ENCODE measurements at regions not wholly inside any gene's neighbourhood (a gene's known extent, or its start where the extent isn't known, plus 50 kb on each side); places are given as distances from the start of the nearest gene placed in this dataset.

DNA sequence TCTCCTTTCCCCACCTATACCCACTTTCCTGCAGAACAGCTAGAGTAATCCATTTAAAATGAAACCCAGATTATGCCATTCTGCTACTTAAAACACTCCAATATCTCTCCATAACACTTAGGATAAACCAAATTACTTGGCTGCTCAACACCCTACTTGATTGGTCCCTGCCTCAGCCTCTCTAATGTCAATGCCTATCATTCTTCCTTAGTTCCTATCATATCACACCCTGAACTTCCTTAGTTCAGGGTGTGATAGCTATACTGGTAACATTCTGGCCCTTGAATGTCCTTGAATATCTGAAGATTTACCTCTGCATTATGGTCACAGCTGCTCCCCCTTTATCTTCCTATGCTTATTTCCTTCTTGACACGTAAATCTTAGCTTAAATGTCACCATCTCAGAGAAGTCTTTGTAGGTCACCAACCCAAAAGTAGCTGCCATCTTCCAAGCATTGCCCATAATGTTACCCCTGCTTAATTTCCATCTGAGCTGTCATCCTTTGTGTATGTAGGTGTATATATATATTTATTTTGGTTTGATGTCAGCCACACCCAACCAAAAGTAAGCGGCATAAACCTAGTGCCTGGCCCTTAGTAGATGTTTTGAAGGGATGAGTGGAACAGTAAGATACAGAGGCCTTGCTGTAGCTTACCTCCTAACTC lies 379.8 kb downstream of the PTPRC start:
- Histone ChIP-seq H3K4me2 (ENCODE audit: insufficient read depth, low read length) (peak overlapping the region; percentile 57), H2AFZ (ENCODE audit: low read depth, low read length) (peak overlapping the region; percentile 15; the same call in 1 of the 2 replicates), H3K36me3 (ENCODE audit: insufficient read depth, low read length) (no peaks in the 10 kb centered on the region), H3K9ac (ENCODE audit: low read depth, low read length) (peak overlapping the region; percentile 74), H3K9me3 (ENCODE audit: insufficient read depth, low read length, severe bottlenecking) (no peaks in the 10 kb centered on the region), H3K79me2 (ENCODE audit: insufficient read depth, low read length) (peaks cover 97% of the 10 kb centered on the region), H4K20me1 (ENCODE audit: insufficient read depth, low read length) (no peaks in the 10 kb centered on the region), H3K4me1 (ENCODE audit: insufficient read depth, low read length) (peaks cover 97% of the 10 kb centered on the region), H3K27me3 (ENCODE audit: insufficient read depth, low read length, poor library complexity) (no peaks in the 10 kb centered on the region), H3K4me3 (ENCODE audit: low read depth in 1 of 2, low read length in 2 of 2) (peak overlapping the region; percentile 8 to 42; a peak in 3 of 4 replicates), H3K27ac (ENCODE audit: low read length) (peak overlapping the region; percentile 96)
- ATAC-seq (ENCODE audit: insufficient read depth, low read depth) (peak; percentile 55), DNase-seq (peak; percentile 57)
- no peak for TF ChIP-seq EZH2 (IDR thresholded peaks at IDR 0.05; ENCODE audit: borderline replicate concordance, low read depth, low read length, severe bottlenecking)
- TF ChIP-seq, protein P1, sequence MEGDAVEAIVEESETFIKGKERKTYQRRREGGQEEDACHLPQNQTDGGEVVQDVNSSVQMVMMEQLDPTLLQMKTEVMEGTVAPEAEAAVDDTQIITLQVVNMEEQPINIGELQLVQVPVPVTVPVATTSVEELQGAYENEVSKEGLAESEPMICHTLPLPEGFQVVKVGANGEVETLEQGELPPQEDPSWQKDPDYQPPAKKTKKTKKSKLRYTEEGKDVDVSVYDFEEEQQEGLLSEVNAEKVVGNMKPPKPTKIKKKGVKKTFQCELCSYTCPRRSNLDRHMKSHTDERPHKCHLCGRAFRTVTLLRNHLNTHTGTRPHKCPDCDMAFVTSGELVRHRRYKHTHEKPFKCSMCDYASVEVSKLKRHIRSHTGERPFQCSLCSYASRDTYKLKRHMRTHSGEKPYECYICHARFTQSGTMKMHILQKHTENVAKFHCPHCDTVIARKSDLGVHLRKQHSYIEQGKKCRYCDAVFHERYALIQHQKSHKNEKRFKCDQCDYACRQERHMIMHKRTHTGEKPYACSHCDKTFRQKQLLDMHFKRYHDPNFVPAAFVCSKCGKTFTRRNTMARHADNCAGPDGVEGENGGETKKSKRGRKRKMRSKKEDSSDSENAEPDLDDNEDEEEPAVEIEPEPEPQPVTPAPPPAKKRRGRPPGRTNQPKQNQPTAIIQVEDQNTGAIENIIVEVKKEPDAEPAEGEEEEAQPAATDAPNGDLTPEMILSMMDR (IDR thresholded peaks at IDR 0.05; ENCODE audit: borderline replicate concordance, extremely low read depth, low read length, poor library complexity, severe bottlenecking) = no peak

DNA sequence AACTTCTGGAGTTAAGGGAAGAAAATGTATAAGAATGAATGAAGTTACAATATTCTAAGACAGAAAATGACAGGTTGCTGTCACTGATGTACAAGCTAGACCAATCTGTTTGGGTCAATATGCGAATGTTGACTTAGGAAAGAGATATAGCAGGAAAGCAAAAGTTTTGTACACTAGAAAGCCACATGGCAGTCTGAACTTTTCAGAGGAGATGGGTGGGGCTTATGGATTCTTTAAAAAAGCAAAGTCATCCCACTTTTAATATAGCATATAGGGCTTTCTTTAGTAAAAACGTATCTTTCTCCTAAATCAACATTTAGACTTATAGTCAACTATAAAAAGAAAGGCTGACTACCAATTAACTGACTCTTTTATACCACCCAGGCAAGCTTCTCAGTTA lies 381.2 kb downstream of the PTPRC start:
- Histone ChIP-seq H3K79me2 (ENCODE audit: insufficient read depth, low read length) (peaks cover 82% of the 10 kb centered on the region), H3K9ac (ENCODE audit: low read depth, low read length) (peak overlapping the region; percentile 74), H3K4me3 (ENCODE audit: low read depth in 1 of 2, low read length in 2 of 2) (peak overlapping the region; percentile 13 to 42; a peak in 3 of 4 replicates), H3K4me1 (ENCODE audit: insufficient read depth, low read length) (peaks cover 82% of the 10 kb centered on the region), H4K20me1 (ENCODE audit: insufficient read depth, low read length) (no peaks in the 10 kb centered on the region), H3K9me3 (ENCODE audit: insufficient read depth, low read length, severe bottlenecking) (no peaks in the 10 kb centered on the region), H3K36me3 (ENCODE audit: insufficient read depth, low read length) (no peaks in the 10 kb centered on the region), H3K27ac (ENCODE audit: low read length) (peak overlapping the region; percentile 96), H2AFZ (ENCODE audit: low read depth, low read length) (no peak overlapping the region), H3K27me3 (ENCODE audit: insufficient read depth, low read length, poor library complexity) (no peaks in the 10 kb centered on the region), H3K4me2 (ENCODE audit: insufficient read depth, low read length) (peak overlapping the region; percentile 57)
- peak; percentile 30 for ATAC-seq (ENCODE audit: insufficient read depth, low read depth)
- DNase-seq = peak; percentile 55
- no peak for TF ChIP-seq EZH2 (IDR thresholded peaks at IDR 0.05; ENCODE audit: borderline replicate concordance, low read depth, low read length, severe bottlenecking)
- TF ChIP-seq, protein P1 (IDR thresholded peaks at IDR 0.05; ENCODE audit: borderline replicate concordance, extremely low read depth, low read length, poor library complexity, severe bottlenecking) = no peak

DNA sequence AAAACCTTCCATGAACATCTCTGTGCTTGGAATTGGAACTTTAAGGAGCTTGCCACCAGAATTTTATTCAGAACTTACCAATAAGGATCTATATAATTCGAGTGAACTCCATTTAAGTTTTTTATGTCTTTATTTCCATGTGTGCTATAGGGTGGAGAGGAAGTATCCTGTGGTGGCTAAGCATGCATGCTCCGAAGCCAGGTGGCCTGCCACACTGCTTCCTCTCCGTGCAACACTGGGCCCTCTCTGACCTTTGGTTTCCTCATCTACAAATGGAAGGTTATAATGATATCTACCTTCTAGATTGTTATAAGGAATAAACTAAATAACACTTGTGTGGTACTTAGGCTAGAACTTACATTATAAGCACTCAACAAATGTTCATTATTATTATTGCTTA lies 382.1 kb downstream of the PTPRC start:
- DNase-seq (peak; percentile 86), ATAC-seq (ENCODE audit: insufficient read depth, low read depth) (peak; percentile 79)
- Histone ChIP-seq H3K9ac (ENCODE audit: low read depth, low read length) (peak overlapping the region; percentile 74), H2AFZ (ENCODE audit: low read depth, low read length) (peak overlapping the region; percentile 44; the same call in 1 of the 2 replicates), H3K79me2 (ENCODE audit: insufficient read depth, low read length) (peaks cover 79% of the 10 kb centered on the region), H3K4me3 (ENCODE audit: low read depth in 1 of 2, low read length in 2 of 2) (peak overlapping the region; percentile 13 to 42; a peak in 3 of 4 replicates), H3K4me1 (ENCODE audit: insufficient read depth, low read length) (peaks cover 78% of the 10 kb centered on the region), H3K9me3 (ENCODE audit: insufficient read depth, low read length, severe bottlenecking) (no peaks in the 10 kb centered on the region), H4K20me1 (ENCODE audit: insufficient read depth, low read length) (no peaks in the 10 kb centered on the region), H3K4me2 (ENCODE audit: insufficient read depth, low read length) (peak overlapping the region; percentile 57), H3K27ac (ENCODE audit: low read length) (peak overlapping the region; percentile 96), H3K27me3 (ENCODE audit: insufficient read depth, low read length, poor library complexity) (no peaks in the 10 kb centered on the region), H3K36me3 (ENCODE audit: insufficient read depth, low read length) (no peaks in the 10 kb centered on the region)
- TF ChIP-seq, protein P1 (IDR thresholded peaks at IDR 0.05; ENCODE audit: borderline replicate concordance, extremely low read depth, low read length, poor library complexity, severe bottlenecking) = no peak
- TF ChIP-seq EZH2 (IDR thresholded peaks at IDR 0.05; ENCODE audit: borderline replicate concordance, low read depth, low read length, severe bottlenecking) = no peak

All from DND-41 (cell line).